Smooth muscle cell (in vitro differentiated cells): ENCODE measurements at regions not wholly inside any gene's neighbourhood (a gene's known extent, or its start where the extent isn't known, plus 50 kb on each side); places are given as distances from the start of the nearest gene placed in this dataset.

Experiments used
- DNase-seq: peaks from one replicate; lab custom pipeline; 2025; ENCODE audit not compliant: unreplicated experiment; lab: John Stamatoyannopoulos, UW
- H2AFZ ChIP-seq: fragments of 200-600 bp; sonication (generic); 2 replicates; pipeline ENCODE4 v1.6.0; 2016; ENCODE audit warnings: antibody characterized with exemption, low read depth, mild to moderate bottlenecking
- H3F3A ChIP-seq: fragments of 200-600 bp; sonication (generic); 2 replicates; pipeline ENCODE4 v1.6.0; 2017; ENCODE audit warnings: antibody characterized with exemption, low read depth
- H3K27ac ChIP-seq: fragments of 200-600 bp; sonication (generic); 2 replicates; pipeline ENCODE4 v1.5.1; 2016; ENCODE audit warnings: low read depth, mild to moderate bottlenecking
- H3K27me3 ChIP-seq: fragments of 200-600 bp; sonication (generic); 2 replicates; pipeline ENCODE4 v1.6.1; 2016; ENCODE audit warnings: low read depth, mild to moderate bottlenecking
- H3K36me3 ChIP-seq: fragments of 200-600 bp; sonication (generic); 2 replicates; pipeline ENCODE4 v1.5.1; 2016; ENCODE audit warnings: low read depth
- H3K4me1 ChIP-seq: fragments of 200-600 bp; sonication (generic); 2 replicates; pipeline ENCODE4 v1.5.1; 2016; ENCODE audit warnings: low read depth
- H3K4me2 ChIP-seq: fragments of 200-600 bp; sonication (generic); 2 replicates; pipeline ENCODE4 v1.6.0; 2016; ENCODE audit warnings: mild to moderate bottlenecking
- H3K4me3 ChIP-seq: fragments of 200-600 bp; sonication (generic); 2 replicates; pipeline ENCODE4 v1.5.1; 2016; ENCODE audit warnings: mild to moderate bottlenecking
- H3K79me2 ChIP-seq: fragments of 200-600 bp; sonication (generic); 2 replicates; pipeline ENCODE4 v1.6.0; 2016; ENCODE audit warnings: low read depth, mild to moderate bottlenecking
- H3K9ac ChIP-seq: fragments of 200-600 bp; sonication (generic); 2 replicates; pipeline ENCODE4 v1.6.0; 2016; ENCODE audit warnings: low read depth
- H3K9me3 ChIP-seq: fragments of 200-600 bp; sonication (generic); replicated peaks from 2 replicates; pipeline ENCODE4 v1.5.1; 2016; ENCODE audit warnings: low read depth
- H4K20me1 ChIP-seq: fragments of 200-600 bp; sonication (generic); 2 replicates; pipeline ENCODE4 v1.6.0; 2016; ENCODE audit warnings: low read depth
- CTCF ChIP-seq: fragments of 200-600 bp; sonication (generic); IDR thresholded peaks from 2 replicates; pipeline ENCODE4 v1.5.1; 2017; ENCODE audit warnings: borderline replicate concordance, mild to moderate bottlenecking, antibody characterized with exemption; ENCODE audit not compliant: insufficient read depth, poor library complexity, severe bottlenecking
- WGBS: methylation state at CpG from one replicate; pipeline ENCODE4 v1.1.7; 2016; ENCODE audit warnings: low lambda C conversion rate; 5-methylcytosine and 5-hydroxymethylcytosine counted together

GRCh38 chr17:45687594-45687993 lies 96.5 kb upstream of the CRHR1 start:
- H3K27me3 ChIP-seq: peaks cover 34% of the 10 kb centered on the region
- no peak for DNase-seq
- WGBS: 66% methylated on average over 2 of the region's 2 CpGs
- no peaks in the 10 kb centered on the region for H3K36me3 ChIP-seq
- no peak overlapping the region for H3K4me2 ChIP-seq
- H4K20me1 ChIP-seq: no peaks in the 10 kb centered on the region
- H3K4me3 ChIP-seq: no peak overlapping the region
- no peaks in the 10 kb centered on the region for H3K79me2 ChIP-seq
- no peak overlapping the region for H2AFZ ChIP-seq
- no peaks in the 10 kb centered on the region for H3K9me3 ChIP-seq
- no peaks in the 10 kb centered on the region for H3F3A ChIP-seq
- no peak overlapping the region for H3K27ac ChIP-seq
- H3K4me1 ChIP-seq: no peaks in the 10 kb centered on the region
- H3K9ac ChIP-seq: no peak overlapping the region
- no peak for TF ChIP-seq CTCF

DNA sequence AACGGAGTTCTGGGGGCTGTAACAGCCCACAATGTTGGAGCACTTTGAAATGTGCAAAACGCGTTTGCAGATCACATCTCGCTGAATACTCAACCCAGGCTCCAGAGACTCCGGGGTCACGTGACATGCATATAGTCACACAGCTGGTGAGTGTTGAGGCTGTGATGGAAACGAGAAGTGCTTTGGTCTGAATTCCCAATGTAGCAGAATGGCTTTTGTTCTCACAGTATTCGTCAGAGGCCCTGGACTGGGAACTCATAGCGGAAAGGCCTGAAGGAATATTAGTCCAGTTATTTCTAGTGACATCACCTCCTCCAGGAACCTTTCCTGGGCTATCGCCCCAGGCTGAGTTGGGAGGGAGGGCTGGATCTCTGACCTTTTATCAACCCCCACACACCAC lies 95.8 kb upstream of the CRHR1 start:
- DNase-seq: no peak
- no peaks in the 10 kb centered on the region for H3K9me3 ChIP-seq
- no peak overlapping the region for H3K4me3 ChIP-seq
- no peaks in the 10 kb centered on the region for H3K4me1 ChIP-seq
- no peaks in the 10 kb centered on the region for H3F3A ChIP-seq
- H3K4me2 ChIP-seq: no peak overlapping the region
- no peaks in the 10 kb centered on the region for H4K20me1 ChIP-seq
- H3K27ac ChIP-seq: no peak overlapping the region
- WGBS: 82% methylated on average over 10 of the region's 10 CpGs
- H2AFZ ChIP-seq: no peak overlapping the region
- no peaks in the 10 kb centered on the region for H3K36me3 ChIP-seq
- H3K9ac ChIP-seq: no peak overlapping the region
- peaks cover 34% of the 10 kb centered on the region for H3K27me3 ChIP-seq
- no peak for TF ChIP-seq CTCF
- H3K79me2 ChIP-seq: no peaks in the 10 kb centered on the region

- no peak overlapping the region for H3K4me3 ChIP-seq
Observed at GRCh38 chr17:45688820-45689219, 95.3 kb upstream of the CRHR1 start.

More at GRCh38 chr17:45688820-45689219, 95.3 kb upstream of the CRHR1 start:
- H3K27ac ChIP-seq: no peak overlapping the region
- 83% methylated on average over 7 of the region's 7 CpGs for WGBS
- no peak for TF ChIP-seq CTCF
- no peaks in the 10 kb centered on the region for H3K9me3 ChIP-seq
- no peak for DNase-seq
- H2AFZ ChIP-seq: no peak overlapping the region
- H3K27me3 ChIP-seq: peaks cover 34% of the 10 kb centered on the region
- H3K4me2 ChIP-seq: no peak overlapping the region
- H4K20me1 ChIP-seq: no peaks in the 10 kb centered on the region
- no peaks in the 10 kb centered on the region for H3K79me2 ChIP-seq
- no peak overlapping the region for H3K9ac ChIP-seq
- no peaks in the 10 kb centered on the region for H3K4me1 ChIP-seq
- H3K36me3 ChIP-seq: no peaks in the 10 kb centered on the region
- no peaks in the 10 kb centered on the region for H3F3A ChIP-seq
